ENCODE measurements at regions not wholly inside any gene's neighbourhood (a gene's known extent, or its start where the extent isn't known, plus 50 kb on each side); places are given as distances from the start of the nearest gene placed in this dataset.

DNA sequence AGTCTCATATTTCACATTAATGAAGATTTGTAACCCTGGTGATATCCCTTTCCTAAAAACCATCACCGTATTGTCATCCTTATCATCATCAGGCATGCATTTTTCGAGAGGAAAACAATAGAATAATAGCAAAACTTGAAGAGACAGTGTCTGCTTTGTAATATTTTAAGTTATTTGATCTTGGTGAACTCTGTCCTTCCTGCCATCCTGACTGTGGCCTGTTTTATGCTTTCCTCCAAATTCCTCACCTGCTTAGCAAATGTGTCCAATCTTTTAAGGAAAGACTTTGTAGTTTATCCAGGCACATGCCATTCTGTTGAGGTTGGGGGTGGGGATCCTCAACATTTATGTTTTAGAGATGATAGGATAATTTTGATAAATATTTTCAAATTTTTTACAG, 306.1 kb upstream of the COL8A1 start:
- no peaks in the 10 kb centered on the region for H4K20me1 ChIP-seq (ENCODE audit: insufficient read depth)
- H3K4me2 ChIP-seq (ENCODE audit: low read length) = no peak overlapping the region
- H3K4me3 ChIP-seq (ENCODE audit: low read length) = no peak overlapping the region

GRCh38 chr3:99330924-99331532, 307.4 kb upstream of the COL8A1 start:
- no peak overlapping the region for H3K4me2 ChIP-seq (ENCODE audit: low read length)
- H3K9ac ChIP-seq (ENCODE audit: low read length) = no peak overlapping the region

More for the DNA sequence above, 306.1 kb upstream of the COL8A1 start:
- no peaks in the 10 kb centered on the region for H3K9me2 ChIP-seq (ENCODE audit: insufficient read depth, low read length)
- H3F3A ChIP-seq (ENCODE audit: insufficient read depth, low read length, poor library complexity, severe bottlenecking) = no peaks in the 10 kb centered on the region
- no peak overlapping the region for H3K9ac ChIP-seq (ENCODE audit: low read length)
- no peaks in the 10 kb centered on the region for H3K36me3 ChIP-seq (ENCODE audit: insufficient read depth, low read length)
- H2AFZ ChIP-seq (ENCODE audit: low read depth, low read length) = no peak overlapping the region
- H3K27me3 ChIP-seq (ENCODE audit: insufficient read depth, low read depth, low read length) = no peaks in the 10 kb centered on the region
- no peak overlapping the region for H3K27ac ChIP-seq (ENCODE audit: low read length)
- no peaks in the 10 kb centered on the region for H3K79me2 ChIP-seq (replicated peaks; ENCODE audit: insufficient read depth, low read length)
- H3K9me3 ChIP-seq (ENCODE audit: low read length) = no peaks in the 10 kb centered on the region
- no peak for TF ChIP-seq SMC3 (conservative IDR thresholded peaks at IDR 0.05; ENCODE audit: poor library complexity)
- no peak for TF ChIP-seq EZH2 (IDR thresholded peaks at IDR 0.05; ENCODE audit: borderline replicate concordance, insufficient read depth, low read length, poor library complexity, severe bottlenecking)
- no peak for TF ChIP-seq MXI1 (conservative IDR thresholded peaks at IDR 0.05; ENCODE audit: poor library complexity, severe bottlenecking)
- no peak for TF ChIP-seq EP300 (conservative IDR thresholded peaks at IDR 0.05; ENCODE audit: poor library complexity, severe bottlenecking)
- no peak for TF ChIP-seq REST (IDR thresholded peaks at IDR 0.05; ENCODE audit: borderline replicate concordance)
- no peak for TF ChIP-seq POLR2AphosphoS5 (IDR thresholded peaks at IDR 0.05)

More at GRCh38 chr3:99330924-99331532, 307.4 kb upstream of the COL8A1 start:
- Histone ChIP-seq H3K27ac (ENCODE audit: low read length) (no peak overlapping the region), H3K79me2 (replicated peaks; ENCODE audit: insufficient read depth, low read length) (no peaks in the 10 kb centered on the region), H3K36me3 (ENCODE audit: insufficient read depth, low read length) (no peaks in the 10 kb centered on the region), H3K9me2 (ENCODE audit: insufficient read depth, low read length) (no peaks in the 10 kb centered on the region), H3K9me3 (ENCODE audit: low read length) (no peaks in the 10 kb centered on the region), H3K27me3 (ENCODE audit: insufficient read depth, low read depth, low read length) (no peaks in the 10 kb centered on the region), H3F3A (ENCODE audit: insufficient read depth, low read length, poor library complexity, severe bottlenecking) (no peaks in the 10 kb centered on the region), H4K20me1 (ENCODE audit: insufficient read depth) (no peaks in the 10 kb centered on the region), H3K4me3 (ENCODE audit: low read length) (no peak overlapping the region), H2AFZ (ENCODE audit: low read depth, low read length) (no peak overlapping the region)
- no peak for TF ChIP-seq RAD21 (conservative IDR thresholded peaks at IDR 0.05)
- TF ChIP-seq SMC3 (conservative IDR thresholded peaks at IDR 0.05; ENCODE audit: poor library complexity) = no peak
- no peak for TF ChIP-seq CTCF (IDR thresholded peaks at IDR 0.05; ENCODE audit: poor library complexity, severe bottlenecking)

All from neural cell (in vitro differentiated cells).